ENCODE measurements at regions not wholly inside any gene's neighbourhood (a gene's known extent, or its start where the extent isn't known, plus 50 kb on each side); places are given as distances from the start of the nearest gene placed in this dataset.
A peak's percentile ranks its signal among the peaks of the same experiment; 100 is the strongest.

DNA sequence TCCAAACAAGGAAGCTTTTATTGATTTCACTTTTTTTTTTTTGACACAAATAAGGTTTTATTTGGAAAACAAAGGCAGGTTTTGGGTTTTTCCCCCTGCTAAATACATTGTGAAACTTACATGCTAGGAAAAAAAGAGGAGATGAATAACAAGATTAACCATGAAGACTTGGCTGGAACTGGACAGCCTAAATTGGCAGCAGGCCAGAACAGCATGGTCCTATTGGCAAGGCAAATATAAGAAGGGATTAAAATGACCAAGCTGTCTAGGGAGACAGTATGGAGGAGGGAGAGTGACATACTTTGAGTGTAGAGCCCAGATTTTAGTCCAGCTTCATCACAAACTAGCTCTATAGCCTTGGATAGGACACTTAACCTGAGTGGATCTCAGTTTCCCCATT is 63.9 kb upstream of the BBX start:
- no peaks in the 10 kb centered on the region for H4K20me1 ChIP-seq (ENCODE audit: insufficient read depth)
- no peak overlapping the region for H3K4me2 ChIP-seq
- H3K9me2 ChIP-seq = no peaks in the 10 kb centered on the region
- H3F3A ChIP-seq (replicated peaks; ENCODE audit: insufficient read depth) = no peaks in the 10 kb centered on the region
- CTCF ChIA-PET = interaction anchor here (0.8 to 1.3 kb wide), 3 partner anchors 29 to 38 kb away, joined by 4 to 5 read pairs (median 4); no protein-coding TSS in a partner anchor
- H3K4me3 ChIP-seq (ENCODE audit: low read depth in 2 of 2, low read length in 1 of 2) = no peak overlapping the region
- H3K36me3 ChIP-seq (replicated peaks in 1 of 2; ENCODE audit: control insufficient read depth in 1 of 2, insufficient read depth in 2 of 2, low read length in 1 of 2) = no peaks in the 10 kb centered on the region
- POLR2A ChIA-PET = no interaction called here
- no peaks in the 10 kb centered on the region for H3K79me2 ChIP-seq (ENCODE audit: insufficient read depth)
- no peaks in the 10 kb centered on the region for H3K27me3 ChIP-seq (ENCODE audit: insufficient read depth)
- H3K9me3 ChIP-seq = no peaks in the 10 kb centered on the region
- TF ChIP-seq, protein P1, sequence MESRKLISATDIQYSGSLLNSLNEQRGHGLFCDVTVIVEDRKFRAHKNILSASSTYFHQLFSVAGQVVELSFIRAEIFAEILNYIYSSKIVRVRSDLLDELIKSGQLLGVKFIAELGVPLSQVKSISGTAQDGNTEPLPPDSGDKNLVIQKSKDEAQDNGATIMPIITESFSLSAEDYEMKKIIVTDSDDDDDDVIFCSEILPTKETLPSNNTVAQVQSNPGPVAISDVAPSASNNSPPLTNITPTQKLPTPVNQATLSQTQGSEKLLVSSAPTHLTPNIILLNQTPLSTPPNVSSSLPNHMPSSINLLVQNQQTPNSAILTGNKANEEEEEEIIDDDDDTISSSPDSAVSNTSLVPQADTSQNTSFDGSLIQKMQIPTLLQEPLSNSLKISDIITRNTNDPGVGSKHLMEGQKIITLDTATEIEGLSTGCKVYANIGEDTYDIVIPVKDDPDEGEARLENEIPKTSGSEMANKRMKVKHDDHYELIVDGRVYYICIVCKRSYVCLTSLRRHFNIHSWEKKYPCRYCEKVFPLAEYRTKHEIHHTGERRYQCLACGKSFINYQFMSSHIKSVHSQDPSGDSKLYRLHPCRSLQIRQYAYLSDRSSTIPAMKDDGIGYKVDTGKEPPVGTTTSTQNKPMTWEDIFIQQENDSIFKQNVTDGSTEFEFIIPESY (IDR thresholded peaks at IDR 0.05; ENCODE audit: borderline replicate concordance, low read depth) = no peak
- TF ChIP-seq NFIC (IDR thresholded peaks at IDR 0.05; ENCODE audit: borderline replicate concordance) = peak; percentile 11; the same call in 1 of the 2 replicates
- no peaks in the 10 kb centered on the region for H3K4me1 ChIP-seq (ENCODE audit: control insufficient read depth in 1 of 2, insufficient read depth in 2 of 2, low read depth in 1 of 2, low read length in 1 of 2)
- DNase-seq = no peak
- no peak overlapping the region for H3K27ac ChIP-seq (ENCODE audit: low read depth in 2 of 2, low read length in 1 of 2)
- H2AFZ ChIP-seq (ENCODE audit: low read depth) = no peak overlapping the region
- no peak overlapping the region for H3K9ac ChIP-seq

DNA sequence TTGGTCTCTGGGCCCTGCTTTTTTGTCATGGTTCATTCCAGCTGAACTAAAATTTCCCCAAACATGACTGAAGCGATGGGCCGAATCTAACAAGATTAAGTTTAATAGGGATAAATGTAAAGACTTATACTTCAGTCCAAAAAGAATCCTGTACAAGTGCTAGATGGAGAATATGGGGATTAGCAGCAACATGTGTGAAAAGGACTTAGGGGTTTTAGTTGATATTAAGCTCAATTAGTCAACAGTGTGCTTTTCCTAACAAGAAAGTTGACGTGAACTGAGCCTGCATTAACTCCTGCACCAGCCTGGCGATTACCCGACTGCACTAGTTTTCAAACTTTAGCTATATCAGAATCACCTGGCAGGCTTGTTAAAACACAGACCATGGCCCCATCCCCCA is 61.0 kb upstream of the BBX start:
- no peaks in the 10 kb centered on the region for H3K9me3 ChIP-seq
- ChIA-PET POLR2A (no interaction called here), CTCF (no interaction called here)
- H3K4me3 ChIP-seq (ENCODE audit: low read depth in 2 of 2, low read length in 1 of 2) = no peak overlapping the region
- no peak overlapping the region for H2AFZ ChIP-seq (ENCODE audit: low read depth)
- no peak for DNase-seq
- TF ChIP-seq RCOR1 (IDR thresholded peaks at IDR 0.05; ENCODE audit: low read length) = no peak
- no peak for TF ChIP-seq POLR2AphosphoS5 (IDR thresholded peaks at IDR 0.05; ENCODE audit: low read depth, low read length)
- no peak overlapping the region for H3K4me2 ChIP-seq
- H3K79me2 ChIP-seq (ENCODE audit: insufficient read depth) = no peaks in the 10 kb centered on the region
- H3K27ac ChIP-seq (ENCODE audit: low read depth in 2 of 2, low read length in 1 of 2) = no peak overlapping the region
- no peaks in the 10 kb centered on the region for H3K27me3 ChIP-seq (ENCODE audit: insufficient read depth)
- H3F3A ChIP-seq (replicated peaks; ENCODE audit: insufficient read depth) = no peaks in the 10 kb centered on the region
- 92% methylated on average over 5 of the region's 5 CpGs for WGBS (ENCODE audit: low lambda C conversion rate)
- H3K36me3 ChIP-seq (replicated peaks in 1 of 2; ENCODE audit: control insufficient read depth in 1 of 2, insufficient read depth in 2 of 2, low read length in 1 of 2) = no peaks in the 10 kb centered on the region
- no peaks in the 10 kb centered on the region for H3K4me1 ChIP-seq (ENCODE audit: control insufficient read depth in 1 of 2, insufficient read depth in 2 of 2, low read depth in 1 of 2, low read length in 1 of 2)
- no peaks in the 10 kb centered on the region for H3K9me2 ChIP-seq
- H4K20me1 ChIP-seq (ENCODE audit: insufficient read depth) = no peaks in the 10 kb centered on the region
- no peak overlapping the region for H3K9ac ChIP-seq

DNA sequence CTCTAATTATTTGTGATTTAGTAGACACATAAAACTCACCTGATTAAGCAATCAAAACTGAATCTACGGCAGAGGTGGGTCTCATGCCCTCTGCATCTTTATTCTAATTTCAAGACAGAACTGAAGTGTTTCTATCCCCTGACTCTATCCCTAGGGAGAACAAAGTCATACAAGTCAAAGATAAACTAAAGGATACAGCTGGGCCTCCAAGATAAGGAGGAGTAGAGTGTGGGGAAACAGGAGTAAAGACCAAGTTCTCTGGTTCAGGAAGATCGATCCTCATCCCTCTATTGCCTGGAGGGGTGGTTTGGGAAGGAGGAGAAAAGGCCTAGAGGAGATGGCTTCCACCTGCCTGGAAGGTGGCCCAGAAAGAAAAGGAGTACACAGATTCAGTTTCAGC is 58.7 kb upstream of the BBX start:
- no peak overlapping the region for H3K4me3 ChIP-seq (ENCODE audit: low read depth in 2 of 2, low read length in 1 of 2)
- H2AFZ ChIP-seq (ENCODE audit: low read depth) = no peak overlapping the region
- no peaks in the 10 kb centered on the region for H3K27me3 ChIP-seq (ENCODE audit: insufficient read depth)
- POLR2A ChIA-PET = no interaction called here
- H3F3A ChIP-seq (replicated peaks; ENCODE audit: insufficient read depth) = no peaks in the 10 kb centered on the region
- no peaks in the 10 kb centered on the region for H3K79me2 ChIP-seq (ENCODE audit: insufficient read depth)
- H3K9me3 ChIP-seq = no peaks in the 10 kb centered on the region
- no peak overlapping the region for H3K9ac ChIP-seq
- H3K27ac ChIP-seq (ENCODE audit: low read depth in 2 of 2, low read length in 1 of 2) = no peak overlapping the region
- no peaks in the 10 kb centered on the region for H3K4me1 ChIP-seq (ENCODE audit: control insufficient read depth in 1 of 2, insufficient read depth in 2 of 2, low read depth in 1 of 2, low read length in 1 of 2)
- 66% methylated on average over 2 of the region's 2 CpGs for WGBS (ENCODE audit: low lambda C conversion rate)
- H4K20me1 ChIP-seq (ENCODE audit: insufficient read depth) = no peaks in the 10 kb centered on the region
- TF ChIP-seq GABPA (IDR thresholded peaks at IDR 0.05; ENCODE audit: low read depth) (no peak), MEF2A (IDR thresholded peaks at IDR 0.05; ENCODE audit: borderline replicate concordance, low read depth) (no peak)
- H3K36me3 ChIP-seq (replicated peaks in 1 of 2; ENCODE audit: control insufficient read depth in 1 of 2, insufficient read depth in 2 of 2, low read length in 1 of 2) = no peaks in the 10 kb centered on the region
- no peaks in the 10 kb centered on the region for H3K9me2 ChIP-seq
- DNase-seq = no peak
- CTCF ChIA-PET = no interaction called here
- H3K4me2 ChIP-seq = no peak overlapping the region

Data from SK-N-SH (cell line).